ENCODE measurements at regions not wholly inside any gene's neighbourhood (a gene's known extent, or its start where the extent isn't known, plus 50 kb on each side); places are given as distances from the start of the nearest gene placed in this dataset.

- TF ChIP-seq POLR2AphosphoS5 (IDR thresholded peaks at IDR 0.05; ENCODE audit: low read depth, low read length) = no peak
- TF ChIP-seq SPI1 (IDR thresholded peaks at IDR 0.05; ENCODE audit: low read depth, low read length) = no peak
Measured at GRCh38 chr15:69627548-69628158, 175.0 kb downstream of the RPLP1 start.
